Sigmoid colon (tissue), 4 donors: ENCODE measurements at regions not wholly inside any gene's neighbourhood (a gene's known extent, or its start where the extent isn't known, plus 50 kb on each side); places are given as distances from the start of the nearest gene placed in this dataset.

ENCODE experiments used
- CTCF ChIP-seq, 4 experiments: fragments of 450-650 bp in 3 of 4; fragments of 200-600 bp in 1 of 4; IDR thresholded peaks; one replicate each; pipeline ENCODE4 v1.5.1; 2016 to 2019; ENCODE audit warnings: antibody characterized with exemption in 4 of 4, mild to moderate bottlenecking in 3 of 4, moderate library complexity in 2 of 4
- EP300 ChIP-seq, 4 donors: sonication (generic); formaldehyde crosslinking; IDR thresholded peaks; one replicate each; pipeline ENCODE4 v1.6.1; 2017; ENCODE audit warnings: antibody characterized with exemption in 4 of 4
- POLR2A ChIP-seq, 2 donors: fragments of 450-650 bp; IDR thresholded peaks; one replicate each; pipeline ENCODE4 v1.6.1; 2016; ENCODE audit warnings: antibody characterized with exemption in 2 of 2, mild to moderate bottlenecking in 2 of 2, moderate library complexity in 2 of 2
- POLR2AphosphoS5 ChIP-seq, 4 donors: sonication (generic); formaldehyde crosslinking; IDR thresholded peaks; one replicate each; pipeline ENCODE4 v1.6.1; 2017; ENCODE audit warnings: antibody characterized with exemption in 4 of 4

- TF ChIP-seq CTCF (IDR thresholded peaks at IDR 0.05) (peak; percentile 15 to 82 (median 65)), POLR2A (IDR thresholded peaks at IDR 0.05) (no peak), POLR2AphosphoS5 (IDR thresholded peaks at IDR 0.05) (no peak), EP300 (IDR thresholded peaks at IDR 0.05) (no peak)
Measured at GRCh38 chr2:88880441-88880953, 189.0 kb downstream of the RPIA start.
